SW 1271 (cell line): ENCODE measurements at regions not wholly inside any gene's neighbourhood (a gene's known extent, or its start where the extent isn't known, plus 50 kb on each side); places are given as distances from the start of the nearest gene placed in this dataset.

Experiments used
- DNase-seq, 2 experiments: peaks; one replicate each; lab custom pipeline; 2025; lab: John Stamatoyannopoulos, UW

GRCh38 chr13:75132701-75133695 lies 349.0 kb downstream of the TBC1D4 start:
- no peak for DNase-seq

- no peak for DNase-seq
Measured at GRCh38 chr13:75129331-75129730, 352.6 kb downstream of the TBC1D4 start.

- DNase-seq, result no peak
Measured at GRCh38 chr13:75124415-75124814, 357.6 kb downstream of the TBC1D4 start.

- DNase-seq, result no peak
Measured at GRCh38 chr13:75123428-75123827, 358.5 kb downstream of the TBC1D4 start.

- DNase-seq, result no peak
Measured at GRCh38 chr13:75120085-75120484, 361.9 kb downstream of the TBC1D4 start.

- no peak for DNase-seq
Measured at GRCh38 chr13:75115171-75115570, 366.8 kb downstream of the TBC1D4 start.

- no peak for DNase-seq
Measured at GRCh38 chr13:75103976-75104375, 378.0 kb downstream of the TBC1D4 start.

- DNase-seq, result no peak
Measured at GRCh38 chr13:75102001-75102716, 379.8 kb downstream of the TBC1D4 start.

- DNase-seq, result no peak
Measured at GRCh38 chr13:75101348-75101747, 380.6 kb downstream of the TBC1D4 start.

- DNase-seq, result no peak
Measured at GRCh38 chr13:75092143-75092542, 389.8 kb downstream of the TBC1D4 start.

- no peak for DNase-seq
Measured at GRCh38 chr13:75091718-75092117, 390.3 kb downstream of the TBC1D4 start.

- DNase-seq, result no peak
Measured at GRCh38 chr13:75090872-75091615, 390.9 kb downstream of the TBC1D4 start.

GRCh38 chr13:75088915-75089314 lies 393.1 kb downstream of the TBC1D4 start:
- no peak for DNase-seq

- DNase-seq, result no peak
Measured at GRCh38 chr13:75079226-75079625, 402.7 kb downstream of the TBC1D4 start.

- DNase-seq, result no peak
Measured at GRCh38 chr13:75076476-75076875, 405.5 kb downstream of the TBC1D4 start.

GRCh38 chr13:75073786-75074185 lies 408.2 kb downstream of the TBC1D4 start:
- no peak for DNase-seq

- no peak for DNase-seq
Measured at GRCh38 chr13:75072891-75073290, 409.1 kb downstream of the TBC1D4 start.

GRCh38 chr13:75072368-75072767 lies 409.6 kb downstream of the TBC1D4 start:
- DNase-seq, result no peak

- DNase-seq, result no peak
Measured at GRCh38 chr13:75071796-75072195, 410.2 kb downstream of the TBC1D4 start.

GRCh38 chr13:75071395-75071794 lies 410.6 kb downstream of the TBC1D4 start:
- no peak for DNase-seq

GRCh38 chr13:75061909-75062308 lies 420.1 kb downstream of the TBC1D4 start:
- no peak for DNase-seq

- no peak for DNase-seq
Measured at GRCh38 chr13:75055296-75055695, 426.7 kb downstream of the TBC1D4 start.
